ENCODE measurements at regions not wholly inside any gene's neighbourhood (a gene's known extent, or its start where the extent isn't known, plus 50 kb on each side); places are given as distances from the start of the nearest gene placed in this dataset.

GRCh38 chr7:32410545-32410944 lies 79.6 kb downstream of the LSM5 start:
- H3K4me2 ChIP-seq: no peak overlapping the region
- H3K4me3 ChIP-seq: no peak overlapping the region
- H3K27ac ChIP-seq: no peak overlapping the region
- H3K27me3 ChIP-seq (ENCODE audit: insufficient read depth, low read depth): peaks cover 17% of the 10 kb centered on the region
- no peak overlapping the region for H2AFZ ChIP-seq
- no peaks in the 10 kb centered on the region for H3F3A ChIP-seq (ENCODE audit: insufficient read depth, low read depth)
- no peaks in the 10 kb centered on the region for H3K9me3 ChIP-seq (ENCODE audit: insufficient read depth, low read depth)
- intact Hi-C loops (cut with micrococcal nuclease; ENCODE audit: unreplicated experiment): no loop called here
- 0 out of 2 replicates have a peak, but pooled peaks cover 2% of the 10 kb centered on the region for H4K20me1 ChIP-seq (ENCODE audit: insufficient read depth)
- CTCF ChIA-PET: no interaction called here
- POLR2A ChIA-PET (ENCODE audit: unreplicated experiment): no interaction called here
- no peaks in the 10 kb centered on the region for H3K4me1 ChIP-seq (replicated peaks; ENCODE audit: insufficient read depth)
- no peaks in the 10 kb centered on the region for H3K36me3 ChIP-seq (ENCODE audit: low read depth)
- H3K9me2 ChIP-seq (ENCODE audit: insufficient read depth): no peaks in the 10 kb centered on the region
- TF ChIP-seq CTCF (conservative IDR thresholded peaks at IDR 0.05) (no peak), EZH2 (IDR thresholded peaks at IDR 0.05; ENCODE audit: low read depth) (no peak)
- BruUV-seq (replicated peaks): no TSS peak
- no peaks in the 10 kb centered on the region for H3K79me2 ChIP-seq (ENCODE audit: low read depth)
- DNase-seq: no peak

GRCh38 chr7:32406386-32406785 lies 83.8 kb downstream of the LSM5 start:
- Histone ChIP-seq H2AFZ (no peak overlapping the region), H3K4me3 (no peak overlapping the region), H4K20me1 (ENCODE audit: insufficient read depth) (no peaks in the 10 kb centered on the region), H3F3A (ENCODE audit: insufficient read depth, low read depth) (no peaks in the 10 kb centered on the region), H3K27me3 (ENCODE audit: insufficient read depth, low read depth) (peaks cover 30% of the 10 kb centered on the region), H3K79me2 (ENCODE audit: low read depth) (no peaks in the 10 kb centered on the region), H3K9me3 (ENCODE audit: insufficient read depth, low read depth) (no peaks in the 10 kb centered on the region), H3K4me2 (no peak overlapping the region), H3K4me1 (replicated peaks; ENCODE audit: insufficient read depth) (no peaks in the 10 kb centered on the region), H3K27ac (no peak overlapping the region), H3K36me3 (ENCODE audit: low read depth) (no peaks in the 10 kb centered on the region), H3K9me2 (ENCODE audit: insufficient read depth) (no peaks in the 10 kb centered on the region)
- DNase-seq: no peak
- intact Hi-C loops (cut with micrococcal nuclease; ENCODE audit: unreplicated experiment): no loop called here
- no TSS peak for BruUV-seq (replicated peaks)
- ChIA-PET CTCF (no interaction called here), POLR2A (ENCODE audit: unreplicated experiment) (no interaction called here)
- TF ChIP-seq EZH2 (IDR thresholded peaks at IDR 0.05; ENCODE audit: low read depth) (no peak), CTCF (conservative IDR thresholded peaks at IDR 0.05) (no peak)

- BruUV-seq (replicated peaks): no TSS peak
- Histone ChIP-seq H3K27ac (no peak overlapping the region), H3K27me3 (ENCODE audit: insufficient read depth, low read depth) (peaks cover 53% of the 10 kb centered on the region), H3K4me1 (replicated peaks; ENCODE audit: insufficient read depth) (no peaks in the 10 kb centered on the region), H3K4me3 (no peak overlapping the region), H3K36me3 (ENCODE audit: low read depth) (no peaks in the 10 kb centered on the region), H4K20me1 (ENCODE audit: insufficient read depth) (no peaks in the 10 kb centered on the region), H3K4me2 (no peak overlapping the region), H3K79me2 (ENCODE audit: low read depth) (no peaks in the 10 kb centered on the region), H3K9me3 (ENCODE audit: insufficient read depth, low read depth) (no peaks in the 10 kb centered on the region), H3K9me2 (ENCODE audit: insufficient read depth) (0 out of 2 replicates have a peak, but pooled peaks cover 3% of the 10 kb centered on the region), H3F3A (ENCODE audit: insufficient read depth, low read depth) (no peaks in the 10 kb centered on the region), H2AFZ (no peak overlapping the region)
- no peak for DNase-seq
- intact Hi-C loops (cut with micrococcal nuclease; ENCODE audit: unreplicated experiment): no loop called here
- ChIA-PET CTCF (no interaction called here), POLR2A (ENCODE audit: unreplicated experiment) (no interaction called here)
- TF ChIP-seq CTCF (conservative IDR thresholded peaks at IDR 0.05): no peak
These were observed 86.5 kb downstream of the LSM5 start for GRCh38 chr7:32403463-32404229.
